GM23248 (cell line): ENCODE measurements at regions not wholly inside any gene's neighbourhood (a gene's known extent, or its start where the extent isn't known, plus 50 kb on each side); places are given as distances from the start of the nearest gene placed in this dataset.

Source experiments
- EZH2 ChIP-seq: fragments of 200-600 bp; sonication (generic); IDR thresholded peaks from 2 replicates; pipeline ENCODE4 v1.6.1; 2018; ENCODE audit warnings: antibody characterized with exemption, mild to moderate bottlenecking; ENCODE audit not compliant: insufficient read depth, poor library complexity, severe bottlenecking
- EZH2phosphoT487 ChIP-seq: fragments of 200-600 bp; sonication (generic); IDR thresholded peaks from 2 replicates; pipeline ENCODE4 v1.6.1; 2018; ENCODE audit warnings: antibody characterized with exemption, moderate library complexity, mild to moderate bottlenecking, low read depth; ENCODE audit not compliant: insufficient read depth

DNA sequence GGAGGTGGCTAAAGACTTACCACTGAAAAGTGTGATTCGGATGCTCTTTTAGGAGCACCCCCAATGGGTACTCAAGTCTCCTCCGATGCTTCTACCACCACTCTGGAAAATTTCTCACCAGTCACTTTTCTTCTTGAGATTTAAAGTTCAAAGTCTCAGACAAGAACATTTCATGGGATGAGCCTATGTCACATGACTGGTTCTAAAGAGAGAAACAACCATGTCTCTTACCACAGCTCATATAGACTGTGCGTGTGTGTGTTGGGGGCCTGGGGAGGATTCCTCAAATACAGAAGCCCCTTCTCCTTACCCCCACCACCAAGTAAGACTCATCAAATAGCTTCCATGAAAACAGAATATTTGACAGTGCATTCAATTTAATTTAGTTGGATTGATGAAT lies 181.7 kb upstream of the MIR17HG start:
- TF ChIP-seq EZH2phosphoT487: no peak
- TF ChIP-seq EZH2: no peak
